Cardiac fibroblast (primary cell): ENCODE measurements at regions not wholly inside any gene's neighbourhood (a gene's known extent, or its start where the extent isn't known, plus 50 kb on each side); places are given as distances from the start of the nearest gene placed in this dataset.

Experiments used
- DNase-seq, 2 donors: peaks; one replicate each; pipeline versions ENCODE4 v3.0.0 to v3.0.0-alpha.2; 2010; ENCODE audit warnings: low read depth in 2 of 2
- H3K4me3 ChIP-seq, 2 donors: replicated peaks in 1 of 2; 1 replicate in 1 of 2; 2 replicates in 1 of 2; pipeline ENCODE4 v1.5.1; 2011; ENCODE audit warnings: low read depth in 2 of 2, low read length in 2 of 2, mild to moderate bottlenecking in 2 of 2, moderate library complexity in 1 of 2
- TF ChIP-seq, protein P1 (sequence below): IDR thresholded peaks from one replicate; pipeline ENCODE4 v1.5.1; 2011; ENCODE audit warnings: low read depth, mild to moderate bottlenecking, low read length, inconsistent platforms

DNA sequence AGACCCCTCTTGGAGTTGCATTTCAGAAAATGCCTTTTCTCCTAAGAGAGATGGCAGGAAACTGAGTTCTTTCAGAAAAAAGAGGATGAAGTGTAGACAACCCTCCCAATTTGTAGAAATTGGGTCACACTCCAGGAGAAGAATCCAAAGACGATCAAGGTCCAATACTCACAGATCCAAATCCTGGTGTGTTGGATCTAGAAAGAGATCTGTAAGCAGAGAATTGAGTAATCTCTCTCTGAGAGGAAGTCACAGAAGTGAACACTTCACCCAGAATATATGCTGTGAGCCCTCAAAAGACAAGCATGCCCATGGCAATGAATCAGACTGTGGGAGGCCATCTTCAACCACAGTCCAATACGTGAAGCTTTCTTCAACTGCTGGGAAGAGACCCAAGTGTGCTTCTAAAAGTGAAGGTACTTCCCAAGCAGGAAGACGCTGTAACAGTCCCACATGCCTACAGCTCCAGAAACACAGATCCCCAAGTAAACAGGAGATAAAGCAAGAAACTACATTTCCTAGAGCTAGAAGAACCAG is 182.7 kb downstream of the SMC2 start:
- no peak overlapping the region for H3K4me3 ChIP-seq
- DNase-seq, result peak; percentile 39 to 85
- TF ChIP-seq, protein P1, sequence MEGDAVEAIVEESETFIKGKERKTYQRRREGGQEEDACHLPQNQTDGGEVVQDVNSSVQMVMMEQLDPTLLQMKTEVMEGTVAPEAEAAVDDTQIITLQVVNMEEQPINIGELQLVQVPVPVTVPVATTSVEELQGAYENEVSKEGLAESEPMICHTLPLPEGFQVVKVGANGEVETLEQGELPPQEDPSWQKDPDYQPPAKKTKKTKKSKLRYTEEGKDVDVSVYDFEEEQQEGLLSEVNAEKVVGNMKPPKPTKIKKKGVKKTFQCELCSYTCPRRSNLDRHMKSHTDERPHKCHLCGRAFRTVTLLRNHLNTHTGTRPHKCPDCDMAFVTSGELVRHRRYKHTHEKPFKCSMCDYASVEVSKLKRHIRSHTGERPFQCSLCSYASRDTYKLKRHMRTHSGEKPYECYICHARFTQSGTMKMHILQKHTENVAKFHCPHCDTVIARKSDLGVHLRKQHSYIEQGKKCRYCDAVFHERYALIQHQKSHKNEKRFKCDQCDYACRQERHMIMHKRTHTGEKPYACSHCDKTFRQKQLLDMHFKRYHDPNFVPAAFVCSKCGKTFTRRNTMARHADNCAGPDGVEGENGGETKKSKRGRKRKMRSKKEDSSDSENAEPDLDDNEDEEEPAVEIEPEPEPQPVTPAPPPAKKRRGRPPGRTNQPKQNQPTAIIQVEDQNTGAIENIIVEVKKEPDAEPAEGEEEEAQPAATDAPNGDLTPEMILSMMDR, result no peak

DNA sequence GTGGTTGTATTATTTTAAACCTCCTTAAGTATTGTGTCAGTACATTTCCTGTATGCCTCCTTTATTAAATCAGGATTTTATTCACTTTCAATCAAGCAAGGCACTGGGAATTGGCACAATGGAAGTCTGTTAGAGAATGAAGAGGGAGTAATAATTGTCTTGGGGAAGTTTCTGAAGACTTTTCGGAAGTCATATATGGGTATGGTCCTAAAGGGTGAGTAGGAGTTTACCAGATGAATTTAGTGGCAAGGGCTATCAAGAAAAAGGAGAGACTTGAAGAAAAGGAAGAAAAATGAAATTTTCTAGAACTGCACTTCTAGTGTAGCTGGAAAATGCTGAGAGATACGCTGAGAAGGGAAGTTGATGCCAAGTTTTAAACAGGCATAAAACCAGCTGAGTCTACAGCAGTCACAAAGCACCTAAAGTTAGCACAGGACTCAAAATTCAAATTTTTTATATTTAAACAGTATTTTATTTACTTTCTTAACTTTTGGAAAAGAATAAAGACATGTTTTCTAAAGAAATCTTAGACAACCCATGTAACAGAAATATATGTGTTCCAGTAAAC is 184.9 kb downstream of the SMC2 start:
- no peak for DNase-seq
- TF ChIP-seq, protein P1, result no peak
- H3K4me3 ChIP-seq, result no peak overlapping the region

DNA sequence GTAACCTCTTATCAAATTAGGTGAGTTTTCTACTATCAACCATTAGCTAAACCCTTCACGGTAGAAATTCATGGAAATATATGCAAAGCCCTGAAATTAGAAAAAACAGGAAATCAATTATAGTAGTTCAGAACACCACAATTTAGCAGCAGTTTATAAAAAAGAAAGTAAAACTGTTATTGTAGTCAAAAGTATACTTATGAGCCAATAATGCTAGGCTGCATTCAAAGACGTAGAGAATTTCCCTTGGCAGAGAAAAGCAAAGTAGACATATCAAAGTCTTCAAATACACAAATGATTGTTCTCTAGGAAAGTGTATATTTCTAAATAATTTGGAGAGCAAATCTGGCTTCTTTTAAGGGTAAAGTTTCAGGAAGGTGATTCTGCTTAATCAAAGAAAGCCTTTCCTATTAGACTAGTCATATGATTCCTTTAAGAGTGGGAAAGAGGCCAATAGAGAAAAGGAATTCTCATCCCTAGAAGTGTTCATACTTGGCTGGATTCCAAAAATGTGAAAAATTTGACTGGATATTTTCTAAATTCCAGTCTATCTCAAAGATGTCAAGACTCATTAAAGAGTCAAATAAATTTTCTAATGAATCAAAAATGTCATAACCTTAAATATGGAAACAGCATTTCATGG is 185.5 kb downstream of the SMC2 start:
- TF ChIP-seq, protein P1, result no peak
- no peak overlapping the region for H3K4me3 ChIP-seq
- peak; percentile 69 to 70 for DNase-seq

DNA sequence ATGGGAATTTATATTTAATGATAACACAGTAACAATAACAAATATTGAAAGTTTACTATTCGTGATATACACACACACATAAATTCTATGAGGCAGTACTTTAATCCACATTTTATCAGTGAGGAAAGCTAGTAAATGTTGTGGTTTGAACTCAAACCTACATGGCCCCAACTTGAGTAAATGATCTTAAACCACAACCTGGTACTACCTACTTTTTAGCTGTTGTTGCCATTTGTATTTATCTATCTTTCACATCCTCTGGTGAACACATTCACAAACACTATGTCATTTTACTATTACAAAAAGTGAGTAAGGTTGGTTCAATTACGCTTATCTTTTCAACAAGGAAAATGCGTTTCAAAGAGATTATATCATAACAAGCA is 186.1 kb downstream of the SMC2 start:
- TF ChIP-seq, protein P1, result no peak
- no peak overlapping the region for H3K4me3 ChIP-seq
- peak in 1 of 2 donors; percentile 18 for DNase-seq

DNA sequence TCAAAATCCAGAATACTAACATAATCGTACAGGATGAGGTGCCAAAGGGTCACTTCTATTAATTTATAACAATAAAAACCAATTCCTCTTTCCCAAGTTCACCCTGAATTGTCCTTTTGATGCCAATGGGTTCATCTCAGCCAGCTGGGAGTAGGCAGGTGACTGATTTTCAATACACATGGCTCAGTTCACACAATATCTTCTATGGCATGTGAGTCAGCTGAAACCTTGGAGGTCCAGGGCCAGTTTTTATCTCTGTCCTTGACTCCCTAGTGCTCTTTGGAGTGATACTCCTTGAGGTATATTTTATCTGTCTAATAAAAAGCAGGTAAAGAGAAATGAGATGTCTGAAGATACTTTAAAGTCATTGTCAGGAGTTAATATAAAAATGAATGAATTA is 186.6 kb downstream of the SMC2 start:
- no peak for DNase-seq
- TF ChIP-seq, protein P1, result no peak
- no peak overlapping the region for H3K4me3 ChIP-seq

DNA sequence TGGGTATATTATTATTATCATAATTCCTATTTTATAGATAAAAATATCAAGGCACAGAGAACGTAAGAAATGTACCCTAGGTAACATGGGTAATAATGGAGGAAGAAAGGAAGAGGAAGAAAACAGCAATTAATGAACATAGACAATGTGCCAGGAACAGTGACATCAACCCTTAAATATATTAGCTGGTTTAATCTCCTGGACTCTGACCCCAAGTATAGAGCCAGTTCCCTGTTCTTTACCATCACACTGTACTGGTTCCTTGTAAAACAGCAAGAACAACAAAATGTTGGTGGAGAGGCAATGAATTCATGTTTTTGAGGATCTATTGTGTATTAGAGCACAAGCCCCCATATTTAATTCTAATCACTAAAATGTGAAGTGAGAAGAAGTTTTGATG is 192.1 kb downstream of the SMC2 start:
- DNase-seq, result no peak
- TF ChIP-seq, protein P1, result no peak
- H3K4me3 ChIP-seq, result no peak overlapping the region
